ENCODE measurements at regions not wholly inside any gene's neighbourhood (a gene's known extent, or its start where the extent isn't known, plus 50 kb on each side); places are given as distances from the start of the nearest gene placed in this dataset.
"Not testable (repeated sequence)": the region's sequence is repeated elsewhere in the genome, so short reads cannot be mapped to it uniquely, and the experiment has no call there.

DNA sequence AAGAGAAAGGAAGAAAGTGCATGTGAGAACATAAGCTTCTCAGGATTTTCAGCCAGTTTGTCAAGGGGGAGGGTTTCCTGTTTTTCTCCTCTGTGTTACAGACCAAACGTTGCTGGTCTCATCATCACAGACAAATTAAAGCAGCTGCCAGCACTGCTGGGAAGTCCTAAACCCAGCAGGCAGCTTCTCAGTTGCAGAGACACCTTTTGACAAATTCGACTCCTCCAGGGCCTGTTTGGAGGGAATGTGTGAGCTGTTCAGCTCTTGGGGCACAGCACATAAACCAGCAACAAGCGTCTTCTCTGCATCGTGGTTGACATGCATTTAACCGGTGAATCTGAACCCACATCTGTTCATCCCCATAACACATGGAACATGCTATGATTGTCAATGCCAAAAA lies 454.6 kb upstream of the RUNX1 start:
- peak; percentile 50 for DNase-seq (ENCODE audit: low read depth, low spot score)
- in situ Hi-C loops (cut with HindIII; ENCODE audit: low sequenced_read_pairs), result no loop called here
- H3K4me3 ChIP-seq (ENCODE audit: low read depth, low read length), result no peak overlapping the region

DNA sequence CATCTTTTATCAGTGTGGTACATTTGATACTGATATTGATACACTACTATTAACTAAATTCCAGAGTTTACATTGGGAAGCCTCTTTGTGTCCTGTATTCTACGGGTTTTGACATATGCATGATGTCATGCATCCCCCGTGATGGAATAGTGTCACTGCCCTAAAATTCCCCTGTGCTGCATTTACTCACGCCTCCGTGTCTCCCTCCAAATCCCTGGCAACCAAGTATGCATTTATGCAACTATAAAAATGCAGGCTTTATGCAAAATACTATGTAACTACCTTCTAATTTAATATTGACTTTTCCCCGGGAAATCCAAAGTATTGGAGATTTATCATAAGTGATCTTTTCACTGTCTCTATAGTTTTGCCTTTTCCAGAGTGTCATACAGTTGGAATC lies 453.7 kb upstream of the RUNX1 start:
- H3K4me3 ChIP-seq (ENCODE audit: low read depth, low read length), result no peak overlapping the region
- no peak for DNase-seq (ENCODE audit: low read depth, low spot score)
- in situ Hi-C loops (cut with HindIII; ENCODE audit: low sequenced_read_pairs), result no loop called here
- TF ChIP-seq, protein P1, sequence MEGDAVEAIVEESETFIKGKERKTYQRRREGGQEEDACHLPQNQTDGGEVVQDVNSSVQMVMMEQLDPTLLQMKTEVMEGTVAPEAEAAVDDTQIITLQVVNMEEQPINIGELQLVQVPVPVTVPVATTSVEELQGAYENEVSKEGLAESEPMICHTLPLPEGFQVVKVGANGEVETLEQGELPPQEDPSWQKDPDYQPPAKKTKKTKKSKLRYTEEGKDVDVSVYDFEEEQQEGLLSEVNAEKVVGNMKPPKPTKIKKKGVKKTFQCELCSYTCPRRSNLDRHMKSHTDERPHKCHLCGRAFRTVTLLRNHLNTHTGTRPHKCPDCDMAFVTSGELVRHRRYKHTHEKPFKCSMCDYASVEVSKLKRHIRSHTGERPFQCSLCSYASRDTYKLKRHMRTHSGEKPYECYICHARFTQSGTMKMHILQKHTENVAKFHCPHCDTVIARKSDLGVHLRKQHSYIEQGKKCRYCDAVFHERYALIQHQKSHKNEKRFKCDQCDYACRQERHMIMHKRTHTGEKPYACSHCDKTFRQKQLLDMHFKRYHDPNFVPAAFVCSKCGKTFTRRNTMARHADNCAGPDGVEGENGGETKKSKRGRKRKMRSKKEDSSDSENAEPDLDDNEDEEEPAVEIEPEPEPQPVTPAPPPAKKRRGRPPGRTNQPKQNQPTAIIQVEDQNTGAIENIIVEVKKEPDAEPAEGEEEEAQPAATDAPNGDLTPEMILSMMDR (IDR thresholded peaks at IDR 0.05; ENCODE audit: low read depth, low read length), result no peak

More for the DNA sequence above, 454.6 kb upstream of the RUNX1 start:
- TF ChIP-seq, protein P1 (IDR thresholded peaks at IDR 0.05; ENCODE audit: low read depth, low read length), result no peak

DNA sequence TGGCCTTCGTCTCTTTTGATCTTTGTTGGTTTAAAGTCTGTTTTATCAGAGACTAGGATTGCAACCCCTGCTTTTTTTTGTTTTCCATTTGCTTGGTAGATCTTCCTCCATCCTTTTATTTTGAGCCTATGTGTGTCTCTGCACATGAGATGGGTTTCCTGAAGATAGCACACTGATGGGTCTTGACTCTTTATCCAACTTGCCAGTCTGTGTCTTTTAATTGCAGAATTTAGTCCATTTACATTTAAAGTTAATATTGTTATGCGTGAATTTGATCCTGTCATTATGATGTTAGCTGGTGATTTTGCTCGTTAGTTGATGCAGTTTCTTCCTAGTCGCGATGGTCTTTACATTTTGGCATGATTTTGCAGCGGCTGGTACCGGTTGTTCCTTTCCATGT lies 448.4 kb upstream of the RUNX1 start:
- DNase-seq (ENCODE audit: low read depth, low spot score); H3K4me3 ChIP-seq (ENCODE audit: low read depth, low read length); in situ Hi-C loops (cut with HindIII; ENCODE audit: low sequenced_read_pairs): not testable (repeated sequence)

DNA sequence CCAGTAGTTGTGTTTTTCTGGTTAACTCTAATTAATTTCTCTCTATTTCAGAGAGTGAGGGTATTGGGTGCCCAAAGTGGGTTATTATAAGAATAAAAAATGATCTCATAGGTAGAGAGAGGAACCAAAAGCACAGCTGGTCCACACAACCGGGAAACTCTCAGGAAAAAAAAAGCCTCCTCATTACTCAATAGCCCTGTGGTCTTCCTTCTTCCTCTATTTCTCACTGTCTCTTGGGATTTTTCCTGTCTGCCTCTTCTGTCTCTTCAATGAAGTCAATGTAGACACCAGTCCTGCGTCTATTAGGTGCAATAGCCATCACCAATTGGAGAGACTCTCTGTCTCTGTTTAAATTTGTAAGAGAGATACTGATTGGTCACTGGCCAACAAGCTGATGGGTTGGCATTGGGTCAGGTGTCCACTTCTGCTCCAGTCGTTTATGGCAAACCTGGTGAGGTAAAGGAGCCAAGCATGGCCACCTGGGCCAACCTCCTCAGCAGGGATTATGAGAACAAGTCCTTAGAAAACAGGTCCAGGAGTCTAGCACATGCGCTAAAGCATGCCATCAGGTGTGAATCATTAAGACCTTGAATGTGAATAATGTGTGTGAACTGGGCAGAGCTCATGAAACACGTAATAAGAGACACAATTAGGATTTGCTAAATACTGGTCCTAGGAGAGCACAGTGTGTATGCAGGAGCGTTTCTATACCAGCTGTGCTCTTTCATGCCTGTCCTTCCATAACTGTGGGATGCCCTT lies 443.0 kb upstream of the RUNX1 start:
- TF ChIP-seq, protein P1 (IDR thresholded peaks at IDR 0.05; ENCODE audit: low read depth, low read length), result no peak
- in situ Hi-C loops (cut with HindIII; ENCODE audit: low sequenced_read_pairs), result no loop called here
- DNase-seq (ENCODE audit: low read depth, low spot score), result no peak
- H3K4me3 ChIP-seq (ENCODE audit: low read depth, low read length), result no peak overlapping the region

DNA sequence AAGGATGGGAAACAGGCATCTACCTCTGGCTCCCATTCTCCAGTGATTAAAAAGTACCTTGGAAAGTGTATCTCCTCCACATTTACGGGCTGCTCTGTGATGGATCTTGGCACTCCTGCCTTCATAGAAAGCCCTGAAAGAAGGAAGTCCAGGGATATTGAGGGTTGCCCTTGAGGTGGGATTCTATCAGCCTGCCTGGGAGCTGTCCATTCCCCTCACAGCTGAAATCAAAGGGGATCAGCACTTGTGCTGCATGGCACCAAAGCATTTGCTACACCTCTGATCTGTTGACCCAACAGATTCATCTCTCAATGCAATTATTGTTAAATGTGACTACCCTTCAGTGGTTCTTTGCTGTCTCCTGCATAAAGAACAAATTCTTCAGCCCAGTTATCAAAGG lies 442.0 kb upstream of the RUNX1 start:
- DNase-seq (ENCODE audit: low read depth, low spot score), result no peak
- H3K4me3 ChIP-seq (ENCODE audit: low read depth, low read length), result no peak overlapping the region
- TF ChIP-seq, protein P1 (IDR thresholded peaks at IDR 0.05; ENCODE audit: low read depth, low read length), result no peak
- in situ Hi-C loops (cut with HindIII; ENCODE audit: low sequenced_read_pairs), result no loop called here

DNA sequence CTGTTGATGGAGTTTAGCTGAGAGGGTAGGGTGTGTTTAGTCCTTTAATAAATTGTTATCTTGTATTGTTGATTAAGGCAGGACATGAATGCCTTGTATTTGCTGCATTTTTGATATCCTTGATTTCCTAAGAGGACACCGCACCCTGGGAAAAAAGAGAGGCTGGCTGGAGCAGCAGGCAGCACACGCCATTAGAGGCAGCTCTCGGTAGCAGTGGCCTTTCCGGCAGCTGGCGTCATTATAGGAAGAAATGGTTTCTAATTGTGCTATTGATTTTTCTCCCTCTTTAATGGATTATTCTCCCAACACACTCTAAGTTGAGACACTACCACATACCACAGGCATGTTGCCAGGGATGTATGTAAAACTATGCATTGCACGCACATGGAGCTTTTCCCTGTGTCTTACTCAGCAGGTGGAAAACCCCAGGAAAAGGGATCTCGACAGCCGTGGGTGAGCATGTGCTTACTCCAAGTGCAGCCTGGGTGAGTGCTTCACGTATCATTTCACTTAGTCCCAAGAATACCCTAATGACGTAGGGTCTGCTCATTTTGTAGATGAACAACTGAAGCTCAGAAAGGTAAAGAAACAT lies 440.4 kb upstream of the RUNX1 start:
- H3K4me3 ChIP-seq (ENCODE audit: low read depth, low read length), result no peak overlapping the region
- in situ Hi-C loops (cut with HindIII; ENCODE audit: low sequenced_read_pairs), result no loop called here
- TF ChIP-seq, protein P1 (IDR thresholded peaks at IDR 0.05; ENCODE audit: low read depth, low read length), result no peak
- no peak for DNase-seq (ENCODE audit: low read depth, low spot score)

DNA sequence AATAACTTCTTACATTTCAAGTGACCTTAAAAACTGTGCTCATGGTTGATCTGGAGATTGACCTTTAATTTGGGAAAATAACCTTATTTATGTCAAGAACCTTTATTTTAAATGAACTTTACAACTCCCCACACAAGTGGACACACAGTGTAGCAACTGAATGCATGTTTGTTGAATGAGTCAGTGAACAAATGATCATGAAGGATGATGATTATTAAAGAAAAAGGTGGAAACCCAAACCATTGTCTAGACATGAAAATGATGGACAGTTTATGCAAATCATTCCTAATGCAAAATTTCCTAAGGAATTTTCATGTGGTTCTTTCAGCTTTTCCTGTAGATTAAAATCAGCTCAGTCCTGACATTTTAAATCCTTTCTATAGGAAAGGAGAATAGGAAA lies 439.8 kb upstream of the RUNX1 start:
- TF ChIP-seq, protein P1 (IDR thresholded peaks at IDR 0.05; ENCODE audit: low read depth, low read length), result no peak
- H3K4me3 ChIP-seq (ENCODE audit: low read depth, low read length), result no peak overlapping the region
- DNase-seq (ENCODE audit: low read depth, low spot score), result no peak
- in situ Hi-C loops (cut with HindIII; ENCODE audit: low sequenced_read_pairs), result no loop called here
